Panc1 (cell line): ENCODE measurements at regions not wholly inside any gene's neighbourhood (a gene's known extent, or its start where the extent isn't known, plus 50 kb on each side); places are given as distances from the start of the nearest gene placed in this dataset.

Experiments used
- ATAC-seq: fragments of 200-7000 bp; cut with Tn5 transposase; 2 replicates; pipeline ENCODE4 v1.9.1; 2020; ENCODE audit warnings: mild to moderate bottlenecking, moderate library complexity
- BruUV-seq: library from RNA; stranded (reverse); fragments of 400-500 nt; replicated peaks from 2 replicates; lab custom pipeline; 2021; lab: Mats Ljungman, UMichigan
- CTCF ChIA-PET: fragments of 300-600 bp; sonication (Branson Sonifier 250); formaldehyde crosslinking; loops from one replicate; lab custom pipeline; 2022; ENCODE audit warnings: antibody characterized with exemption; lab: Charles Lee
- POLR2A ChIA-PET: fragments of 300-600 bp; sonication (Branson Sonifier 250); formaldehyde crosslinking; loops from one replicate; lab custom pipeline; 2022; ENCODE audit warnings: antibody characterized with exemption; lab: Charles Lee
- DNase-seq: peaks from one replicate; pipeline ENCODE4 v3.0.0-alpha.2; 2010; ENCODE audit warnings: low read depth, low spot score
- H3K27ac ChIP-seq: 2 replicates; pipeline ENCODE4 v1.5.1; 2011; ENCODE audit warnings: mild to moderate bottlenecking, low read length, inconsistent platforms
- H3K27me3 ChIP-seq: fragments of 200-500 bp; sonication (Bioruptor generic); 2 replicates; pipeline ENCODE4 v1.6.0; 2014; ENCODE audit warnings: low read length, inconsistent platforms; ENCODE audit not compliant: control insufficient read depth, insufficient read depth
- H3K36me3 ChIP-seq: fragments of 200-500 bp; sonication (Bioruptor generic); 2 replicates; pipeline ENCODE4 v1.5.1; 2014; ENCODE audit warnings: inconsistent platforms, mild to moderate bottlenecking, low read length, moderate library complexity; ENCODE audit not compliant: control insufficient read depth, insufficient read depth
- H3K4me1 ChIP-seq: 2 replicates; pipeline ENCODE4 v1.5.1; 2011; ENCODE audit warnings: inconsistent platforms, mild to moderate bottlenecking, low read length, moderate library complexity; ENCODE audit not compliant: control insufficient read depth, insufficient read depth
- H3K4me3 ChIP-seq, 2 experiments: 2 replicates each; pipeline ENCODE4 v1.5.1; 2011 to 2012; ENCODE audit warnings: low read depth in 2 of 2, low read length in 2 of 2, mild to moderate bottlenecking in 2 of 2, inconsistent platforms in 1 of 2, moderate library complexity in 1 of 2
- H3K9me3 ChIP-seq: fragments of 200-500 bp; sonication (Bioruptor generic); 2 replicates; pipeline ENCODE4 v1.5.1; 2014; ENCODE audit warnings: low read depth, mild to moderate bottlenecking, inconsistent platforms, low read length, moderate library complexity; ENCODE audit not compliant: control insufficient read depth, insufficient read depth
- POLR2AphosphoS5 ChIP-seq: IDR thresholded peaks from 2 replicates; pipeline ENCODE4 v1.6.1; 2012; ENCODE audit warnings: mild to moderate bottlenecking, low read depth, low read length, moderate library complexity
- SIN3A ChIP-seq: IDR thresholded peaks from 2 replicates; pipeline ENCODE4 v1.6.1; 2012; ENCODE audit warnings: low read depth, mild to moderate bottlenecking, low read length, moderate library complexity, borderline replicate concordance; ENCODE audit not compliant: insufficient read depth
- TCF7L2 ChIP-seq: IDR thresholded peaks from 2 replicates; pipeline ENCODE4 v1.6.1; 2011; ENCODE audit warnings: mild to moderate bottlenecking, low read depth, low read length, inconsistent platforms
- in situ Hi-C: cut with HindIII; loops from 2 replicates; pipeline ENCODE4 v1.10.0; 2016; ENCODE audit warnings: low sequenced_read_pairs, low pct_unique_long_range_greater_than_20kb
- intact Hi-C: fragments of 100-400 bp; cut with micrococcal nuclease; formaldehyde crosslinking; loops from one replicate; pipeline ENCODE4 v1.10.0; 2022; ENCODE audit not compliant: unreplicated experiment
- TF ChIP-seq, protein P1 (sequence below), 2 experiments: IDR thresholded peaks; 2 replicates each; pipeline ENCODE4 v1.6.1; 2011 to 2012; ENCODE audit warnings: low read depth in 2 of 2, control low read depth in 1 of 2, low read length in 1 of 2, mild to moderate bottlenecking in 1 of 2, moderate library complexity in 1 of 2; ENCODE audit not compliant: insufficient read depth in 1 of 2
- TF ChIP-seq, protein P2 (sequence below): fragments of 450-650 bp; IDR thresholded peaks from 2 replicates; pipeline ENCODE4 v1.5.1; 2017; ENCODE audit warnings: mild to moderate bottlenecking

DNA sequence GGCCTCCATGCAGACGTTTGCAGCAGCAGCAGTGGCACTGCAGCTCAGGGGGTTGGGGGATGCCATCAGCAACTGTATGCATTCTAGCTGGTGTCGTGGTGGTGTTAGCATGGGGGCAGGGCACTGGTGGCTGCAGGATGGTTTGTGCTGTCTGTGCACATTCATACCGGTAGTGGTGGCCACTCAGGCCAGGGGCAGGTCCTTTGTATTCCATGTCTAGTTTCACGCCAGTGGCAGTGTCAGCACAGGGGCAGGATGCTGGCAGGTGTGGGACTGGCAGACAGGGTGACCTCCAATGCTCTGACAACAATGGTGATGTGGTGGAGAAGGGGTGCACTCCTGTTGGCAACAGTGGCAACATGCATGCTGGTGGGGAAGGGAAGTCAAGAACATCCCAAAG lies 194.2 kb upstream of the LRRC7 start:
- Histone ChIP-seq H3K4me3 (no peak overlapping the region), H3K27ac (no peak overlapping the region), H3K36me3 (no peaks in the 10 kb centered on the region), H3K9me3 (no peaks in the 10 kb centered on the region), H3K27me3 (no peaks in the 10 kb centered on the region), H3K4me1 (no peaks in the 10 kb centered on the region)
- DNase-seq: no peak
- intact Hi-C loops: no loop called here
- ChIA-PET POLR2A (no interaction called here), CTCF (no interaction called here)
- in situ Hi-C loops: no loop called here
- TF ChIP-seq SIN3A: no peak
- ATAC-seq: no peak
- no TSS peak for BruUV-seq

DNA sequence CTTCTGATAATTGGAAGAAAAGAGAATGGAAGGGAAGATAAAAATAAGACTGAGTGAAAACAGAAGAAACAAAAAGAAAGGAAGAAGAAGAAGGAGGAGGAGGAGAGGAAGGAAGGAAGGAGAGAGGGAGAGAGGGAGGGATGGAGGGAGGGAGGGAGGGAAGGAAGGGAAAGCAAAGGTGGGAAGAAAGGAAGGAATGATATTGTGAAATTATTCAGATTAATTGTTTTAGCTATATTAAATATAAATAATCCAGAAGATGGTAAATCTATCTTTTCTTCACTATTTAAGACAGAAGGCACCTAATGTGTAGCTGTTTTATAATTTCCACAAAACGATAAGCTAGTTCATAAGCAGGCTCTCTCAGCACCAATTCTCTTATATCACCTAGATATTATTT lies 191.3 kb upstream of the LRRC7 start:
- H3K36me3 ChIP-seq: no peaks in the 10 kb centered on the region
- intact Hi-C loops: no loop called here
- no peak overlapping the region for H3K4me3 ChIP-seq
- TF ChIP-seq SIN3A (no peak), POLR2AphosphoS5 (no peak), TCF7L2 (no peak)
- TF ChIP-seq, protein P1, sequence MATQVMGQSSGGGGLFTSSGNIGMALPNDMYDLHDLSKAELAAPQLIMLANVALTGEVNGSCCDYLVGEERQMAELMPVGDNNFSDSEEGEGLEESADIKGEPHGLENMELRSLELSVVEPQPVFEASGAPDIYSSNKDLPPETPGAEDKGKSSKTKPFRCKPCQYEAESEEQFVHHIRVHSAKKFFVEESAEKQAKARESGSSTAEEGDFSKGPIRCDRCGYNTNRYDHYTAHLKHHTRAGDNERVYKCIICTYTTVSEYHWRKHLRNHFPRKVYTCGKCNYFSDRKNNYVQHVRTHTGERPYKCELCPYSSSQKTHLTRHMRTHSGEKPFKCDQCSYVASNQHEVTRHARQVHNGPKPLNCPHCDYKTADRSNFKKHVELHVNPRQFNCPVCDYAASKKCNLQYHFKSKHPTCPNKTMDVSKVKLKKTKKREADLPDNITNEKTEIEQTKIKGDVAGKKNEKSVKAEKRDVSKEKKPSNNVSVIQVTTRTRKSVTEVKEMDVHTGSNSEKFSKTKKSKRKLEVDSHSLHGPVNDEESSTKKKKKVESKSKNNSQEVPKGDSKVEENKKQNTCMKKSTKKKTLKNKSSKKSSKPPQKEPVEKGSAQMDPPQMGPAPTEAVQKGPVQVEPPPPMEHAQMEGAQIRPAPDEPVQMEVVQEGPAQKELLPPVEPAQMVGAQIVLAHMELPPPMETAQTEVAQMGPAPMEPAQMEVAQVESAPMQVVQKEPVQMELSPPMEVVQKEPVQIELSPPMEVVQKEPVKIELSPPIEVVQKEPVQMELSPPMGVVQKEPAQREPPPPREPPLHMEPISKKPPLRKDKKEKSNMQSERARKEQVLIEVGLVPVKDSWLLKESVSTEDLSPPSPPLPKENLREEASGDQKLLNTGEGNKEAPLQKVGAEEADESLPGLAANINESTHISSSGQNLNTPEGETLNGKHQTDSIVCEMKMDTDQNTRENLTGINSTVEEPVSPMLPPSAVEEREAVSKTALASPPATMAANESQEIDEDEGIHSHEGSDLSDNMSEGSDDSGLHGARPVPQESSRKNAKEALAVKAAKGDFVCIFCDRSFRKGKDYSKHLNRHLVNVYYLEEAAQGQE (IDR thresholded peaks at IDR 0.05; ENCODE audit: insufficient read depth in 1 of 2, low read depth in 2 of 2, low read length in 1 of 2): no peak
- TF ChIP-seq, protein P2, sequence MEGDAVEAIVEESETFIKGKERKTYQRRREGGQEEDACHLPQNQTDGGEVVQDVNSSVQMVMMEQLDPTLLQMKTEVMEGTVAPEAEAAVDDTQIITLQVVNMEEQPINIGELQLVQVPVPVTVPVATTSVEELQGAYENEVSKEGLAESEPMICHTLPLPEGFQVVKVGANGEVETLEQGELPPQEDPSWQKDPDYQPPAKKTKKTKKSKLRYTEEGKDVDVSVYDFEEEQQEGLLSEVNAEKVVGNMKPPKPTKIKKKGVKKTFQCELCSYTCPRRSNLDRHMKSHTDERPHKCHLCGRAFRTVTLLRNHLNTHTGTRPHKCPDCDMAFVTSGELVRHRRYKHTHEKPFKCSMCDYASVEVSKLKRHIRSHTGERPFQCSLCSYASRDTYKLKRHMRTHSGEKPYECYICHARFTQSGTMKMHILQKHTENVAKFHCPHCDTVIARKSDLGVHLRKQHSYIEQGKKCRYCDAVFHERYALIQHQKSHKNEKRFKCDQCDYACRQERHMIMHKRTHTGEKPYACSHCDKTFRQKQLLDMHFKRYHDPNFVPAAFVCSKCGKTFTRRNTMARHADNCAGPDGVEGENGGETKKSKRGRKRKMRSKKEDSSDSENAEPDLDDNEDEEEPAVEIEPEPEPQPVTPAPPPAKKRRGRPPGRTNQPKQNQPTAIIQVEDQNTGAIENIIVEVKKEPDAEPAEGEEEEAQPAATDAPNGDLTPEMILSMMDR: no peak
- no peaks in the 10 kb centered on the region for H3K27me3 ChIP-seq
- ChIA-PET CTCF (no interaction called here), POLR2A (no interaction called here)
- ATAC-seq (no peak), DNase-seq (no peak)
- no TSS peak for BruUV-seq
- H3K27ac ChIP-seq: no peak overlapping the region
- H3K9me3 ChIP-seq: no peaks in the 10 kb centered on the region
- in situ Hi-C loops: no loop called here
- no peaks in the 10 kb centered on the region for H3K4me1 ChIP-seq

DNA sequence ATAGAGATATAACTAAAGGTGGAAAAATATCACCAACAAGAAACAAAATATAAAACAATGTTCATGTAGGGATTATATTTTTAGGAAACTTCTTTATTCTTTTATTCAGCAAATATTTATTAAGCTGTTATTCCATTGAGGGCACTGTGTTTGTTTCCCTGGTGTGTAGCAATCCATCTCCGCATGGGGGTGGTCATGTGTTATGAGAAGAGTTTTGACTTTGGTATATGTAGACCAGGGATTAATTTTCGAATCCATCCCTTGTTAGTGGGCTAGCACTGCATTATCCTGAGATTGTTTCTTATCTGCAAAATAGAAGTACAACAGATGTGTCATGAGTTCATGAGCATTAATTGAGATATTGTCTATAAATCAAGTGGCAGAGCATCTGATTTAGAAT lies 190.2 kb upstream of the LRRC7 start:
- in situ Hi-C loops (no loop called here), intact Hi-C loops (no loop called here)
- DNase-seq (no peak), ATAC-seq (no peak)
- TF ChIP-seq, protein P2: no peak
- Histone ChIP-seq H3K4me3 (no peak overlapping the region), H3K9me3 (no peaks in the 10 kb centered on the region), H3K27ac (no peak overlapping the region), H3K4me1 (no peaks in the 10 kb centered on the region), H3K36me3 (no peaks in the 10 kb centered on the region), H3K27me3 (no peaks in the 10 kb centered on the region)
- ChIA-PET CTCF (no interaction called here), POLR2A (no interaction called here)
- BruUV-seq: no TSS peak
